GM13976 (cell line): ENCODE measurements at regions not wholly inside any gene's neighbourhood (a gene's known extent, or its start where the extent isn't known, plus 50 kb on each side); places are given as distances from the start of the nearest gene placed in this dataset.
"Not testable (repeated sequence)": the region's sequence is repeated elsewhere in the genome, so short reads cannot be mapped to it uniquely, and the experiment has no call there.

Experiments used
- DNase-seq: peaks from one replicate; pipeline ENCODE4 v3.0.0; 2012; ENCODE audit warnings: low spot score
- CTCF ChIP-seq: IDR thresholded peaks from 2 replicates; pipeline ENCODE4 v1.5.1; 2012; ENCODE audit warnings: borderline replicate concordance, mild to moderate bottlenecking; ENCODE audit not compliant: insufficient read depth; ENCODE audit errors: extremely low read depth, missing control alignments, control extremely low read depth
- in situ Hi-C: fragments of 300-500 bp; cut with MboI; formaldehyde crosslinking; loops from one replicate; pipeline ENCODE4 v1.12.0; 2022; ENCODE audit warnings: low sequenced_read_pairs, mixed read lengths, inconsistent platforms; ENCODE audit not compliant: unreplicated experiment

GRCh38 chr16:52128361-52128760 lies 418.6 kb downstream of the TOX3 start:
- in situ Hi-C loops = no loop called here
- no peak for DNase-seq

DNA sequence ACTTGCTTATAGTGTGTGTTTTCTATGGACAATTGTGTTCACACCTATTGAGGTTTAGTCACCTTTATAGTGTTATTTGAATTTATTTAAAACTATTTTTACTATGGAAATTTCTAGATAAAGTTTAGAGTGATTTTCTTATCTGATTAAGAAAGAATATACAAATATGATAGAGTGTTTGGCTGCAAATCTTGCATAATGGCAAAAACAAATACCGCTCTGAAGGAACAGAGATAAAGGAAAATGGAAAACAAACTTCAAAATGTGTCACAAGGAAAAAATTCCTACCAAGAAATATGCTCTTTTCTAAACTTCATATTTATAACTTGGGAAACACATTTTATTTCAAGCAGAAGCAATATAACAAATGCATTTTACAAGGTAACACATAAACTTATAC lies 423.1 kb downstream of the TOX3 start:
- DNase-seq = no peak
- no peak for TF ChIP-seq CTCF
- in situ Hi-C loops = no loop called here

More at GRCh38 chr16:52128361-52128760, 418.6 kb downstream of the TOX3 start:
- TF ChIP-seq CTCF = no peak

GRCh38 chr16:52123061-52123839 lies 423.7 kb downstream of the TOX3 start:
- no peak for TF ChIP-seq CTCF
- in situ Hi-C loops = no loop called here
- DNase-seq = no peak

GRCh38 chr16:52117171-52117570 lies 429.8 kb downstream of the TOX3 start:
- DNase-seq = no peak
- TF ChIP-seq CTCF = no peak
- in situ Hi-C loops = no loop called here

- in situ Hi-C loops = no loop called here
- TF ChIP-seq CTCF = no peak
- no peak for DNase-seq
These were observed 432.6 kb downstream of the TOX3 start for GRCh38 chr16:52114379-52114778.

- no peak for TF ChIP-seq CTCF
- DNase-seq = no peak
- in situ Hi-C loops = no loop called here
These were observed 433.3 kb downstream of the TOX3 start for GRCh38 chr16:52113533-52114183.

- DNase-seq, in situ Hi-C loops: not testable (repeated sequence)
These were observed 441.9 kb downstream of the TOX3 start for GRCh38 chr16:52104993-52105392.
